OCI-LY7 (cell line): ENCODE measurements at regions not wholly inside any gene's neighbourhood (a gene's known extent, or its start where the extent isn't known, plus 50 kb on each side); places are given as distances from the start of the nearest gene placed in this dataset.

ENCODE experiments used
- EZH2phosphoT487 ChIP-seq: fragments of 200-600 bp; sonication (generic); IDR thresholded peaks from 2 replicates; pipeline ENCODE4 v1.6.1; 2018; ENCODE audit warnings: low read depth, borderline replicate concordance, mild to moderate bottlenecking, mixed run types, antibody characterized with exemption, low read length, moderate library complexity, mixed read lengths
- TF ChIP-seq, protein P1 (sequence below): fragments of 200-600 bp; sonication (generic); conservative IDR thresholded peaks from 2 replicates; pipeline ENCODE4 v1.5.1; 2014; ENCODE audit warnings: mild to moderate bottlenecking, antibody characterized with exemption, low read length, moderate library complexity, mixed read lengths

DNA sequence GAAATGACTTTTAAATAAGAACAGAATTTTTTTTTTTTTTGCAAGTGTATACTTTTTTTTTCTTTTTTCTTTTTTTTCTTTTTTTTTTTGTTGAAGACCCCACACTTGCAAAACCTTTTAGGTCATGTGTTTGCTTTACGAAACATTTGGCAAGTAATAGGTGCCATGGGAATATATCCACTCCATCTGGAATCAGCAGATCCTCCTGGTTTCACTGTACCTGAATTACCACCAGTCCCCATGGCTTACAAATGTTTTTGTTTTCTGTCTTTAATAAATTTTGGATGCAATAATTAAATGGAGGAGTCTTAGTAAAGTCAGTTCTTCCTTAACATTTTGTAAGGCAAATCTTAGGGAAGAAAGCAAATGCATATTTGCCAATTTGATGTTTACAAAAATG, 559.7 kb upstream of the ZEB2 start:
- TF ChIP-seq, protein P1, sequence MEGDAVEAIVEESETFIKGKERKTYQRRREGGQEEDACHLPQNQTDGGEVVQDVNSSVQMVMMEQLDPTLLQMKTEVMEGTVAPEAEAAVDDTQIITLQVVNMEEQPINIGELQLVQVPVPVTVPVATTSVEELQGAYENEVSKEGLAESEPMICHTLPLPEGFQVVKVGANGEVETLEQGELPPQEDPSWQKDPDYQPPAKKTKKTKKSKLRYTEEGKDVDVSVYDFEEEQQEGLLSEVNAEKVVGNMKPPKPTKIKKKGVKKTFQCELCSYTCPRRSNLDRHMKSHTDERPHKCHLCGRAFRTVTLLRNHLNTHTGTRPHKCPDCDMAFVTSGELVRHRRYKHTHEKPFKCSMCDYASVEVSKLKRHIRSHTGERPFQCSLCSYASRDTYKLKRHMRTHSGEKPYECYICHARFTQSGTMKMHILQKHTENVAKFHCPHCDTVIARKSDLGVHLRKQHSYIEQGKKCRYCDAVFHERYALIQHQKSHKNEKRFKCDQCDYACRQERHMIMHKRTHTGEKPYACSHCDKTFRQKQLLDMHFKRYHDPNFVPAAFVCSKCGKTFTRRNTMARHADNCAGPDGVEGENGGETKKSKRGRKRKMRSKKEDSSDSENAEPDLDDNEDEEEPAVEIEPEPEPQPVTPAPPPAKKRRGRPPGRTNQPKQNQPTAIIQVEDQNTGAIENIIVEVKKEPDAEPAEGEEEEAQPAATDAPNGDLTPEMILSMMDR, result no peak
- TF ChIP-seq EZH2phosphoT487, result no peak
